MM.1S (cell line): ENCODE measurements at regions not wholly inside any gene's neighbourhood (a gene's known extent, or its start where the extent isn't known, plus 50 kb on each side); places are given as distances from the start of the nearest gene placed in this dataset.

ENCODE experiments used
- DNase-seq: peaks from one replicate; pipeline ENCODE4 v3.0.0-alpha.2; 2015
- H2AFZ ChIP-seq: fragments of 300-600 bp; sonication (generic); 2 replicates; pipeline ENCODE4 v1.6.0; 2016; ENCODE audit warnings: antibody characterized with exemption, low read length
- H3F3A ChIP-seq: fragments of 300-600 bp; sonication (generic); 2 replicates; pipeline ENCODE4 v1.6.1; 2016; ENCODE audit warnings: mild to moderate bottlenecking, antibody characterized with exemption, low read length, moderate library complexity, mixed read lengths; ENCODE audit not compliant: insufficient read depth
- H3K27ac ChIP-seq: fragments of 300-600 bp; sonication (generic); 2 replicates; pipeline ENCODE4 v1.5.1; 2016; ENCODE audit warnings: mild to moderate bottlenecking, low read length
- H3K27me3 ChIP-seq: fragments of 300-600 bp; sonication (generic); replicated peaks from 2 replicates; pipeline ENCODE4 v1.6.0; 2016; ENCODE audit warnings: low read length; ENCODE audit not compliant: insufficient read depth
- H3K36me3 ChIP-seq: fragments of 300-600 bp; sonication (generic); replicated peaks from 2 replicates; pipeline ENCODE4 v1.6.1; 2016; ENCODE audit warnings: mild to moderate bottlenecking, low read length, mixed read lengths; ENCODE audit not compliant: insufficient read depth
- H3K4me1 ChIP-seq: fragments of 300-600 bp; sonication (generic); 2 replicates; pipeline ENCODE4 v1.6.1; 2016; ENCODE audit warnings: low read length, mixed read lengths
- H3K4me2 ChIP-seq: fragments of 300-600 bp; sonication (generic); 2 replicates; pipeline ENCODE4 v1.6.0; 2016; ENCODE audit warnings: low read depth, low read length
- H3K4me3 ChIP-seq: fragments of 300-600 bp; sonication (generic); 2 replicates; pipeline ENCODE4 v1.5.1; 2016; ENCODE audit warnings: low read length, mixed read lengths
- H3K79me2 ChIP-seq: fragments of 300-600 bp; sonication (generic); 2 replicates; pipeline ENCODE4 v1.6.1; 2016; ENCODE audit warnings: mixed run types, low read length, mixed read lengths
- H3K9ac ChIP-seq: fragments of 300-600 bp; sonication (generic); 2 replicates; pipeline ENCODE4 v1.6.1; 2016; ENCODE audit warnings: low read length, mixed read lengths
- H3K9me2 ChIP-seq: fragments of 300-600 bp; sonication (generic); replicated peaks from 2 replicates; pipeline ENCODE4 v1.6.1; 2016; ENCODE audit warnings: mild to moderate bottlenecking, low read length, mixed read lengths; ENCODE audit not compliant: insufficient read depth
- H3K9me3 ChIP-seq: fragments of 300-600 bp; sonication (generic); replicated peaks from 2 replicates; pipeline ENCODE4 v1.6.1; 2016; ENCODE audit warnings: mild to moderate bottlenecking, low read length, mixed read lengths; ENCODE audit not compliant: insufficient read depth
- H4K20me1 ChIP-seq: fragments of 300-600 bp; sonication (generic); 2 replicates; pipeline ENCODE4 v1.6.1; 2016; ENCODE audit warnings: mild to moderate bottlenecking, low read length, moderate library complexity, mixed read lengths; ENCODE audit not compliant: insufficient read depth
- EZH2 ChIP-seq: fragments of 300-600 bp; sonication (generic); optimal IDR thresholded peaks from 2 replicates; pipeline ENCODE3; 2017; ENCODE audit warnings: low read depth, mild to moderate bottlenecking, antibody characterized with exemption, low read length, mixed read lengths
- EZH2phosphoT487 ChIP-seq: fragments of 300-600 bp; sonication (generic); IDR thresholded peaks from 2 replicates; pipeline ENCODE4 v1.6.1; 2018; ENCODE audit warnings: antibody characterized with exemption, low read length
- TF ChIP-seq, protein P1 (sequence below): fragments of 300-600 bp; sonication (generic); IDR thresholded peaks from 2 replicates; pipeline ENCODE4 v1.5.1; 2016; ENCODE audit warnings: antibody characterized with exemption, low read length, mixed read lengths

DNA sequence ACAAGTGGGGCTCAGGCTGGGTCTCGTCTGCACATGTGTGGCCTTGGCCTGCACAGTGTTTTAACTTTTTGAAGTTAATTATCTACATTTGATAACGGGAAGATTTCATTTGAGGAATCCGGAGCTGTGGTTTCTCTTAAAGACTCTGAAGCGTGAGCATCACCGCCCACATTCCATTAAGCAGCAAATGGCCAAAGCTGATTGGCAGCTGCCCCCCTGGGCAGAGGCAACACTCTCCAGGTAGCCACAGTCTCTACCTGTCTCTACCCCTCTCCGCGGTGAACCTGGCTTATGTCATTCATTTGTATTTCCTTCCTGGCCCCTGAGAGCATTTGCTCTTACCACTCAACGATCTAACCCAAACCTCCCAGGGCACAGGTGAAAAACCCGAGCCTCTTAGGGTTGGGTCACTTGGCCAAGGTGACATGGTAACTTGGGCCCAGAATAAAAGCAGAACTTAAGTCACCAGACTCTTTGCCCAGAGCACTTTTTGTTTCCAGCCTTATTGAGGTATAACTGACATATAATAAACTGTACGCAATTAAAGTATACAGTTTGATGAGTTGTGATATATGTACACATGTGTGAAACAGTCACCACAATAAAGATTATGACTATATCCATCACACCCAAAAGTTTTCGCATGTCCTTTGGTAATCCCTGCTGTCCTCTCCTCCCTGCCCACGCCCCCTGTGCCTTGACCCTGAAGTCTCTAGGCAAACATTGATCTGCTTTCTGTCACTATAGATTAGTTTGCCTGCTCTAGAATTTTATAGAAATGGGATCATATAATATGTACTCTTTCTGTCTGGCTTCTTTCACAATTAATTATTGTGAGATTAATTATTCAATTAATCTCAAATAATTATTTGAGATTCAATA is 245.7 kb upstream of the HES1 start:
- Histone ChIP-seq H3F3A (no peaks in the 10 kb centered on the region), H3K27ac (no peak overlapping the region), H3K4me3 (no peak overlapping the region), H3K9me2 (no peaks in the 10 kb centered on the region), H3K9ac (no peak overlapping the region), H3K4me1 (no peaks in the 10 kb centered on the region), H4K20me1 (no peaks in the 10 kb centered on the region), H3K36me3 (no peaks in the 10 kb centered on the region), H2AFZ (no peak overlapping the region), H3K79me2 (no peaks in the 10 kb centered on the region), H3K27me3 (no peaks in the 10 kb centered on the region), H3K9me3 (no peaks in the 10 kb centered on the region), H3K4me2 (no peak overlapping the region)
- no peak for DNase-seq
- TF ChIP-seq, protein P1, sequence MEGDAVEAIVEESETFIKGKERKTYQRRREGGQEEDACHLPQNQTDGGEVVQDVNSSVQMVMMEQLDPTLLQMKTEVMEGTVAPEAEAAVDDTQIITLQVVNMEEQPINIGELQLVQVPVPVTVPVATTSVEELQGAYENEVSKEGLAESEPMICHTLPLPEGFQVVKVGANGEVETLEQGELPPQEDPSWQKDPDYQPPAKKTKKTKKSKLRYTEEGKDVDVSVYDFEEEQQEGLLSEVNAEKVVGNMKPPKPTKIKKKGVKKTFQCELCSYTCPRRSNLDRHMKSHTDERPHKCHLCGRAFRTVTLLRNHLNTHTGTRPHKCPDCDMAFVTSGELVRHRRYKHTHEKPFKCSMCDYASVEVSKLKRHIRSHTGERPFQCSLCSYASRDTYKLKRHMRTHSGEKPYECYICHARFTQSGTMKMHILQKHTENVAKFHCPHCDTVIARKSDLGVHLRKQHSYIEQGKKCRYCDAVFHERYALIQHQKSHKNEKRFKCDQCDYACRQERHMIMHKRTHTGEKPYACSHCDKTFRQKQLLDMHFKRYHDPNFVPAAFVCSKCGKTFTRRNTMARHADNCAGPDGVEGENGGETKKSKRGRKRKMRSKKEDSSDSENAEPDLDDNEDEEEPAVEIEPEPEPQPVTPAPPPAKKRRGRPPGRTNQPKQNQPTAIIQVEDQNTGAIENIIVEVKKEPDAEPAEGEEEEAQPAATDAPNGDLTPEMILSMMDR: no peak
- TF ChIP-seq EZH2: no peak
- TF ChIP-seq EZH2phosphoT487: no peak

DNA sequence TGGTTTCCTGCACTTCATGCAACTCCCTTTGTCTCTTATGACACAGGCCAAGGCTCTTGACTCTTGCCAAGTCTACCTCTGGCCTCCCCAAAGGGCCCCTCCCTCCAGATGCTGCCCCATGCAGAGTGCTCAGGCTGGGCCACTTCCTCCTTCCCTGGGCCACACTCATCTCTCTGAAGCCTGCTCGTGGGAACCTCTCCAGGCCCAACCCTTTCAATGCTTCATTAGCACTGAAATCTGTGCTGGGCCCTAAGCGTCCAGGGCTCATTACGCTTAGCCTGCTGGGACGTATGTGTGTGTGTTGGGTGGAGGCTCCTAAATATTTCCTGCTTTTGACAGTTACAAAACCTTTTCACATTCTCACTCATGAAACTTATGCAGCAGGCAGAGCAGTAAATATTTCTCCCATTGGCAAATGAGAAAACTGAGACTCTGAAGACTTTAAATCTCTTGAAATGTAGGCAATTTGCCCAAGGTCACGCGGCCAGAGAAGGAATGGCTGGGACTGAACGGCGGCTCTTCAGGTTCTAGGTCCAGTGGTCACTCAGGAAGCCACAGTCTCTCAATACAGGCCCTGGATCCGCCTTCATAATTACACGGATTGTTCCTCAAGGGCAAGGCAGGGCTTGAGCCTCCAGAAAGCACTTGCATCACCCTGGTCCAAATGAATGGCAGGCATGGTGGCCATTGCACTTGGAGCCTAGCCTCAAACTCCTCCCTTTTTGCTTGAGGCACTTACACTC is 241.7 kb upstream of the HES1 start:
- Histone ChIP-seq H3K9me2 (no peaks in the 10 kb centered on the region), H3K79me2 (no peaks in the 10 kb centered on the region), H2AFZ (no peak overlapping the region), H3K27me3 (no peaks in the 10 kb centered on the region), H3K36me3 (no peaks in the 10 kb centered on the region), H3K27ac (no peak overlapping the region), H4K20me1 (no peaks in the 10 kb centered on the region), H3F3A (no peaks in the 10 kb centered on the region), H3K9ac (no peak overlapping the region), H3K4me2 (no peak overlapping the region), H3K9me3 (no peaks in the 10 kb centered on the region), H3K4me1 (no peaks in the 10 kb centered on the region), H3K4me3 (no peak overlapping the region)
- TF ChIP-seq EZH2 (no peak), EZH2phosphoT487 (no peak)
- TF ChIP-seq, protein P1: no peak
- no peak for DNase-seq

- H4K20me1 ChIP-seq: no peaks in the 10 kb centered on the region
- no peaks in the 10 kb centered on the region for H3K27me3 ChIP-seq
- no peak overlapping the region for H3K4me3 ChIP-seq
- no peaks in the 10 kb centered on the region for H3K4me1 ChIP-seq
- no peaks in the 10 kb centered on the region for H3K79me2 ChIP-seq
- H3F3A ChIP-seq: no peaks in the 10 kb centered on the region
- H3K9me2 ChIP-seq: no peaks in the 10 kb centered on the region
- no peak overlapping the region for H3K4me2 ChIP-seq
- no peaks in the 10 kb centered on the region for H3K9me3 ChIP-seq
- DNase-seq: no peak
- TF ChIP-seq EZH2phosphoT487 (no peak), EZH2 (no peak)
- TF ChIP-seq, protein P1: no peak
- no peak overlapping the region for H3K9ac ChIP-seq
- no peaks in the 10 kb centered on the region for H3K36me3 ChIP-seq
- H2AFZ ChIP-seq: no peak overlapping the region
- H3K27ac ChIP-seq: no peak overlapping the region
Measured at GRCh38 chr3:193895409-193895808, 240.5 kb upstream of the HES1 start.
